ENCODE measurements at regions not wholly inside any gene's neighbourhood (a gene's known extent, or its start where the extent isn't known, plus 50 kb on each side); places are given as distances from the start of the nearest gene placed in this dataset.

DNA sequence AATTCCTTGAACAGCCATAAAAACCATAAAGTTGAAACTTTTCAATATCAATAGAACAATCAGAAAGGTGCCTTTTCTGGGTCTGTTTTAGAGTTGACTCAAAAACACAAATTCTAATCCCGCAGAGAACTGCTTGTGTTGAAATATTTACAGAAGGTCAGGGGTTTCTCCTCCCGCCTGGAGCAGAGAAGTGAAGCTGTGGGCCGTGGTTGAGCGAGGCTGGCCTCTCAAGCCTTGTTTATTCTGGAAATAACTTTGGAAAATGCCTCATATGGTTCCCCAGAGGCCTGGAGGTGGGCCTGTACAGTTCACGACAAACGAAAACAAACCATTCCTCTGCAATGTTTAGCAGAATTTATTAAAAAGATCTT, 90.8 kb upstream of the ERRFI1 start:
- TF ChIP-seq TBP (CRISPR knock-in tag; IDR thresholded peaks at IDR 0.05) (no peak), ZNF337 (CRISPR knock-in tag; IDR thresholded peaks at IDR 0.05; ENCODE audit: borderline replicate concordance, low read depth) (no peak), POLR2AphosphoS5 (IDR thresholded peaks at IDR 0.05; ENCODE audit: low read depth, low read length) (peak; percentile 42; the same call in 1 of the 2 replicates), JUN (CRISPR knock-in tag; IDR thresholded peaks at IDR 0.05) (no peak), ZNF10 (CRISPR knock-in tag; IDR thresholded peaks at IDR 0.05; ENCODE audit: borderline replicate concordance, low read depth) (no peak), CREM (IDR thresholded peaks at IDR 0.05) (peak; percentile 48; the same call in 1 of the 2 replicates), CREM (CRISPR knock-in tag; IDR thresholded peaks at IDR 0.05) (no peak), KLF11 (CRISPR knock-in tag; IDR thresholded peaks at IDR 0.05) (peak; percentile 32; the same call in 1 of the 2 replicates), CAMTA2 (CRISPR knock-in tag; IDR thresholded peaks at IDR 0.05; ENCODE audit: borderline replicate concordance) (no peak), PTBP1 (IDR thresholded peaks at IDR 0.05; ENCODE audit: low read depth, low read length, poor library complexity, severe bottlenecking) (no peak)
- TF ChIP-seq, protein P1, sequence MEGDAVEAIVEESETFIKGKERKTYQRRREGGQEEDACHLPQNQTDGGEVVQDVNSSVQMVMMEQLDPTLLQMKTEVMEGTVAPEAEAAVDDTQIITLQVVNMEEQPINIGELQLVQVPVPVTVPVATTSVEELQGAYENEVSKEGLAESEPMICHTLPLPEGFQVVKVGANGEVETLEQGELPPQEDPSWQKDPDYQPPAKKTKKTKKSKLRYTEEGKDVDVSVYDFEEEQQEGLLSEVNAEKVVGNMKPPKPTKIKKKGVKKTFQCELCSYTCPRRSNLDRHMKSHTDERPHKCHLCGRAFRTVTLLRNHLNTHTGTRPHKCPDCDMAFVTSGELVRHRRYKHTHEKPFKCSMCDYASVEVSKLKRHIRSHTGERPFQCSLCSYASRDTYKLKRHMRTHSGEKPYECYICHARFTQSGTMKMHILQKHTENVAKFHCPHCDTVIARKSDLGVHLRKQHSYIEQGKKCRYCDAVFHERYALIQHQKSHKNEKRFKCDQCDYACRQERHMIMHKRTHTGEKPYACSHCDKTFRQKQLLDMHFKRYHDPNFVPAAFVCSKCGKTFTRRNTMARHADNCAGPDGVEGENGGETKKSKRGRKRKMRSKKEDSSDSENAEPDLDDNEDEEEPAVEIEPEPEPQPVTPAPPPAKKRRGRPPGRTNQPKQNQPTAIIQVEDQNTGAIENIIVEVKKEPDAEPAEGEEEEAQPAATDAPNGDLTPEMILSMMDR (CRISPR knock-in tag; IDR thresholded peaks at IDR 0.05), result no peak
- TF ChIP-seq, protein P2, sequence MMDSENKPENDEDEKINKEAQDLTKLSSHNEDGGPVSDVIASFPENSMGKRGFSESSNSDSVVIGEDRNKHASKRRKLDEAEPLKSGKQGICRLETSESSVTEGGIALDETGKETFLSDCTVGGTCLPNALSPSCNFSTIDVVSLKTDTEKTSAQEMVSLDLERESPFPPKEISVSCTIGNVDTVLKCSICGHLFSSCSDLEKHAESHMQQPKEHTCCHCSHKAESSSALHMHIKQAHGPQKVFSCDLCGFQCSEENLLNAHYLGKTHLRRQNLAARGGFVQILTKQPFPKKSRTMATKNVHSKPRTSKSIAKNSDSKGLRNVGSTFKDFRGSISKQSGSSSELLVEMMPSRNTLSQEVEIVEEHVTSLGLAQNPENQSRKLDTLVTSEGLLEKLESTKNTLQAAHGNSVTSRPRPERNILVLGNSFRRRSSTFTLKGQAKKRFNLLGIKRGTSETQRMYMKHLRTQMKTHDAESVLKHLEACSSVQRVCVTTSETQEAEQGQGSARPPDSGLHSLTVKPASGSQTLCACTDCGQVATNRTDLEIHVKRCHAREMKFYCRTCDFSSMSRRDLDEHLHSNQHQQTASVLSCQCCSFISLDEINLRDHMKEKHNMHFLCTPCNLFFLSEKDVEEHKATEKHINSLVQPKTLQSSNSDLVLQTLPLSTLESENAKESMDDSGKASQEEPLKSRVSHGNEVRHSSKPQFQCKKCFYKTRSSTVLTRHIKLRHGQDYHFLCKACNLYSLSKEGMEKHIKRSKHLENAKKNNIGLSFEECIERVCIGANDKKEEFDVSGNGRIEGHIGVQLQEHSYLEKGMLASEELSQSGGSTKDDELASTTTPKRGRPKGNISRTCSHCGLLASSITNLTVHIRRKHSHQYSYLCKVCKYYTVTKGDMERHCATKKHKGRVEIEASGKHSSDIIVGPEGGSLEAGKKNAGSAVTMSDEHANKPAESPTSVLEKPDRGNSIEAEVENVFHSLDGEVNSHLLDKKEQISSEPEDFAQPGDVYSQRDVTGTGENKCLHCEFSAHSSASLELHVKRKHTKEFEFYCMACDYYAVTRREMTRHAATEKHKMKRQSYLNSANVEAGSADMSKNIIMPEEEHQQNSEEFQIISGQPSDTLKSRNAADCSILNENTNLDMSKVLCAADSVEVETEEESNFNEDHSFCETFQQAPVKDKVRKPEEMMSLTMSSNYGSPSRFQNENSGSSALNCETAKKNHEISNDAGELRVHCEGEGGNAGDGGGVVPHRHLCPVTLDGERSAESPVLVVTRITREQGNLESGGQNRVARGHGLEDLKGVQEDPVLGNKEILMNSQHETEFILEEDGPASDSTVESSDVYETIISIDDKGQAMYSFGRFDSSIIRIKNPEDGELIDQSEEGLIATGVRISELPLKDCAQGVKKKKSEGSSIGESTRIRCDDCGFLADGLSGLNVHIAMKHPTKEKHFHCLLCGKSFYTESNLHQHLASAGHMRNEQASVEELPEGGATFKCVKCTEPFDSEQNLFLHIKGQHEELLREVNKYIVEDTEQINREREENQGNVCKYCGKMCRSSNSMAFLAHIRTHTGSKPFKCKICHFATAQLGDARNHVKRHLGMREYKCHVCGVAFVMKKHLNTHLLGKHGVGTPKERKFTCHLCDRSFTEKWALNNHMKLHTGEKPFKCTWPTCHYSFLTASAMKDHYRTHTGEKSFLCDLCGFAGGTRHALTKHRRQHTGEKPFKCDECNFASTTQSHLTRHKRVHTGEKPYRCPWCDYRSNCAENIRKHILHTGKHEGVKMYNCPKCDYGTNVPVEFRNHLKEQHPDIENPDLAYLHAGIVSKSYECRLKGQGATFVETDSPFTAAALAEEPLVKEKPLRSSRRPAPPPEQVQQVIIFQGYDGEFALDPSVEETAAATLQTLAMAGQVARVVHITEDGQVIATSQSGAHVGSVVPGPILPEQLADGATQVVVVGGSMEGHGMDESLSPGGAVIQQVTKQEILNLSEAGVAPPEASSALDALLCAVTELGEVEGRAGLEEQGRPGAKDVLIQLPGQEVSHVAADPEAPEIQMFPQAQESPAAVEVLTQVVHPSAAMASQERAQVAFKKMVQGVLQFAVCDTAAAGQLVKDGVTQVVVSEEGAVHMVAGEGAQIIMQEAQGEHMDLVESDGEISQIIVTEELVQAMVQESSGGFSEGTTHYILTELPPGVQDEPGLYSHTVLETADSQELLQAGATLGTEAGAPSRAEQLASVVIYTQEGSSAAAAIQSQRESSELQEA (CRISPR knock-in tag; IDR thresholded peaks at IDR 0.05; ENCODE audit: not compliant biosample characterization), result no peak
- TF ChIP-seq, protein P3, sequence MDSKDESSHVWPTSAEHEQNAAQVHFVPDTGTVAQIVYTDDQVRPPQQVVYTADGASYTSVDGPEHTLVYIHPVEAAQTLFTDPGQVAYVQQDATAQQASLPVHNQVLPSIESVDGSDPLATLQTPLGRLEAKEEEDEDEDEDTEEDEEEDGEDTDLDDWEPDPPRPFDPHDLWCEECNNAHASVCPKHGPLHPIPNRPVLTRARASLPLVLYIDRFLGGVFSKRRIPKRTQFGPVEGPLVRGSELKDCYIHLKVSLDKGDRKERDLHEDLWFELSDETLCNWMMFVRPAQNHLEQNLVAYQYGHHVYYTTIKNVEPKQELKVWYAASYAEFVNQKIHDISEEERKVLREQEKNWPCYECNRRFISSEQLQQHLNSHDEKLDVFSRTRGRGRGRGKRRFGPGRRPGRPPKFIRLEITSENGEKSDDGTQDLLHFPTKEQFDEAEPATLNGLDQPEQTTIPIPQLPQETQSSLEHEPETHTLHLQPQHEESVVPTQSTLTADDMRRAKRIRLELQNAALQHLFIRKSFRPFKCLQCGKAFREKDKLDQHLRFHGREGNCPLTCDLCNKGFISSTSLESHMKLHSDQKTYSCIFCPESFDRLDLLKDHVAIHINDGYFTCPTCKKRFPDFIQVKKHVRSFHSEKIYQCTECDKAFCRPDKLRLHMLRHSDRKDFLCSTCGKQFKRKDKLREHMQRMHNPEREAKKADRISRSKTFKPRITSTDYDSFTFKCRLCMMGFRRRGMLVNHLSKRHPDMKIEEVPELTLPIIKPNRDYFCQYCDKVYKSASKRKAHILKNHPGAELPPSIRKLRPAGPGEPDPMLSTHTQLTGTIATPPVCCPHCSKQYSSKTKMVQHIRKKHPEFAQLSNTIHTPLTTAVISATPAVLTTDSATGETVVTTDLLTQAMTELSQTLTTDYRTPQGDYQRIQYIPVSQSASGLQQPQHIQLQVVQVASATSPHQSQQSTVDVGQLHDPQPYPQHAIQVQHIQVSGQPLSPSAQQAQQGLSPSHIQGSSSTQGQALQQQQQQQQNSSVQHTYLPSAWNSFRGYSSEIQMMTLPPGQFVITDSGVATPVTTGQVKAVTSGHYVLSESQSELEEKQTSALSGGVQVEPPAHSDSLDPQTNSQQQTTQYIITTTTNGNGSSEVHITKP (CRISPR knock-in tag; IDR thresholded peaks at IDR 0.05; ENCODE audit: low read depth), result no peak; the same call in 1 of the 2 replicates
- TF ChIP-seq, protein P4, sequence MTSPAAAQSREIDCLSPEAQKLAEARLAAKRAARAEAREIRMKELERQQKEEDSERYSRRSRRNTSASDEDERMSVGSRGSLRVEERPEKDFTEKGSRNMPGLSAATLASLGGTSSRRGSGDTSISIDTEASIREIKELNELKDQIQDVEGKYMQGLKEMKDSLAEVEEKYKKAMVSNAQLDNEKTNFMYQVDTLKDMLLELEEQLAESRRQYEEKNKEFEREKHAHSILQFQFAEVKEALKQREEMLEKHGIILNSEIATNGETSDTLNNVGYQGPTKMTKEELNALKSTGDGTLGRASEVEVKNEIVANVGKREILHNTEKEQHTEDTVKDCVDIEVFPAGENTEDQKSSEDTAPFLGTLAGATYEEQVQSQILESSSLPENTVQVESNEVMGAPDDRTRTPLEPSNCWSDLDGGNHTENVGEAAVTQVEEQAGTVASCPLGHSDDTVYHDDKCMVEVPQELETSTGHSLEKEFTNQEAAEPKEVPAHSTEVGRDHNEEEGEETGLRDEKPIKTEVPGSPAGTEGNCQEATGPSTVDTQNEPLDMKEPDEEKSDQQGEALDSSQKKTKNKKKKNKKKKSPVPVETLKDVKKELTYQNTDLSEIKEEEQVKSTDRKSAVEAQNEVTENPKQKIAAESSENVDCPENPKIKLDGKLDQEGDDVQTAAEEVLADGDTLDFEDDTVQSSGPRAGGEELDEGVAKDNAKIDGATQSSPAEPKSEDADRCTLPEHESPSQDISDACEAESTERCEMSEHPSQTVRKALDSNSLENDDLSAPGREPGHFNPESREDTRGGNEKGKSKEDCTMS (CRISPR knock-in tag; conservative IDR thresholded peaks at IDR 0.05), result no peak
- TF ChIP-seq, protein P5, sequence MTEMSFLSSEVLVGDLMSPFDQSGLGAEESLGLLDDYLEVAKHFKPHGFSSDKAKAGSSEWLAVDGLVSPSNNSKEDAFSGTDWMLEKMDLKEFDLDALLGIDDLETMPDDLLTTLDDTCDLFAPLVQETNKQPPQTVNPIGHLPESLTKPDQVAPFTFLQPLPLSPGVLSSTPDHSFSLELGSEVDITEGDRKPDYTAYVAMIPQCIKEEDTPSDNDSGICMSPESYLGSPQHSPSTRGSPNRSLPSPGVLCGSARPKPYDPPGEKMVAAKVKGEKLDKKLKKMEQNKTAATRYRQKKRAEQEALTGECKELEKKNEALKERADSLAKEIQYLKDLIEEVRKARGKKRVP (CRISPR knock-in tag; IDR thresholded peaks at IDR 0.05), result no peak
